ENCODE measurements at regions not wholly inside any gene's neighbourhood (a gene's known extent, or its start where the extent isn't known, plus 50 kb on each side); places are given as distances from the start of the nearest gene placed in this dataset.

DNA sequence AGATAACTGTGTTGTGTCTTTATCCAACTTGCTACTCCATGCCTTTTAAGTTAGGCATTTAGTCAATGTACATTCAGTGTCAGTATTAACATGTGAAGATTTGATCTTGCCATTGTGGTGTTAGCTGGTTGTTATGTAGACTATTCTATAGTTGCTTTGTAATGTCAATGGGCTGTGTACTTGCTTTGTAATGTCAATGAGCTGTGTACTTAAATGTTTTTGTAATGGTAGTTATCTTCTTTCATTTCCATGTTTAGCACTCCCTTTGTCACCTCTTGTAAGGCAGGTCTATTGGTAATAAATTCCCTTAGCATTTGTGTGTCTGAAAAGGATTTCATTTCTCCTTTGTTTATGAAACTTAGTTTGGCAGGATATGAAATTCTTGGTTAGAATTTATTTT, 53.4 kb downstream of the MC4R start:
- Histone ChIP-seq H2BK120ac (replicated peaks; ENCODE audit: low read depth, low read length) (no peak overlapping the region), H3K4me2 (ENCODE audit: insufficient read depth in 1 of 2, low read depth in 2 of 2, low read length in 2 of 2) (no peak overlapping the region; a peak in 1 of 4 replicates), H2BK5ac (ENCODE audit: low read depth, low read length) (no peak overlapping the region), H3K9ac (replicated peaks in 1 of 4; ENCODE audit: extremely low read depth in 1 of 4, low read depth in 3 of 4, low read length in 3 of 4) (no peak overlapping the region), H4K20me1 (replicated peaks in 1 of 2; ENCODE audit: control insufficient read depth in 1 of 2, insufficient read depth in 2 of 2, low read length in 2 of 2) (no peaks in the 10 kb centered on the region), H2BK20ac (ENCODE audit: low read length) (no peak overlapping the region), H3K4me3 (ENCODE audit: extremely low read depth in 1 of 4, insufficient read depth in 2 of 4, low read depth in 3 of 4, low read length in 4 of 4) (no peak overlapping the region), H3K23ac (ENCODE audit: insufficient read length) (no peak overlapping the region), H4K8ac (ENCODE audit: extremely low read depth, insufficient read depth, low read length) (no peak overlapping the region), H2BK15ac (ENCODE audit: low read length) (no peak overlapping the region), H3K18ac (ENCODE audit: extremely low read depth, low read length) (no peak overlapping the region), H3K36me3 (ENCODE audit: control insufficient read depth in 2 of 4, insufficient read depth in 4 of 4, low read length in 3 of 4) (no peaks in the 10 kb centered on the region), H2BK12ac (ENCODE audit: low read depth, low read length) (no peak overlapping the region), H3K23me2 (ENCODE audit: low read depth, low read length) (no peaks in the 10 kb centered on the region), H2AK5ac (ENCODE audit: low read depth, low read length) (no peak overlapping the region), H3K4me1 (replicated peaks in 1 of 4; ENCODE audit: control insufficient read depth in 3 of 4, insufficient read depth in 4 of 4, low read length in 3 of 4) (no peaks in the 10 kb centered on the region; a peak in 1 of 7 replicates), H3K56ac (replicated peaks; ENCODE audit: insufficient read length, low read depth, low read length) (no peak overlapping the region), H4K5ac (ENCODE audit: insufficient read length, low read depth, low read length) (no peak overlapping the region), H4K91ac (replicated peaks; ENCODE audit: insufficient read length, low read length) (no peak overlapping the region), H3K79me1 (ENCODE audit: low read depth, low read length) (no peaks in the 10 kb centered on the region), H3K27me3 (replicated peaks in 1 of 4; ENCODE audit: control insufficient read depth in 3 of 4, extremely low read depth in 1 of 4, insufficient read depth in 3 of 4, low read length in 3 of 4) (no peaks in the 10 kb centered on the region), H3K4ac (replicated peaks; ENCODE audit: insufficient read length, low read depth, low read length) (no peak overlapping the region), H3K27ac (ENCODE audit: low read depth, low read length) (no peak overlapping the region), H3K79me2 (ENCODE audit: control insufficient read depth in 1 of 2, insufficient read depth in 2 of 2, low read length in 2 of 2) (no peaks in the 10 kb centered on the region), H3K14ac (ENCODE audit: insufficient read length) (no peak overlapping the region), H3K9me3 (ENCODE audit: insufficient read depth in 2 of 2, low read depth in 1 of 2, low read length in 1 of 2) (no peaks in the 10 kb centered on the region), H2AFZ (ENCODE audit: low read length) (no peak overlapping the region)
- FAIRE-seq, result no peak
- DNase-seq (ENCODE audit: low read depth in 1 of 2, low spot score in 2 of 2), result no peak
- no peak for TF ChIP-seq TAF7 (optimal IDR thresholded peaks at IDR 0.05; ENCODE audit: borderline replicate concordance, low read depth, low read length)
- TF ChIP-seq POU5F1 (IDR thresholded peaks at IDR 0.05; ENCODE audit: low read depth, low read length), result peak; percentile 27; the same call in 1 of the 2 replicates
- TF ChIP-seq JUN (IDR thresholded peaks at IDR 0.05; ENCODE audit: low read depth, low read length), result no peak
- POLR2A ChIA-PET (ENCODE audit: partially characterized antibody), result no interaction called here
- CTCF ChIA-PET (ENCODE audit: partially characterized antibody), result interaction anchor here (0.5 kb wide), 1 partner anchor 328 kb away, joined by 3 read pairs; no protein-coding TSS in a partner anchor

Measured in H1 (cell line).